ENCODE measurements at regions not wholly inside any gene's neighbourhood (a gene's known extent, or its start where the extent isn't known, plus 50 kb on each side); places are given as distances from the start of the nearest gene placed in this dataset.

- POLR2A ChIA-PET (ENCODE audit: unreplicated experiment), result no interaction called here
- in situ Hi-C loops (cut with MboI; ENCODE audit: low sequenced_read_pairs), result no loop called here
Observed at GRCh38 chr10:10782603-10783002, 235.1 kb upstream of the CELF2 start.

More at GRCh38 chr10:10782603-10783002, 235.1 kb upstream of the CELF2 start:
- 0 out of 2 replicates have a peak, but pooled peaks cover 2% of the 10 kb centered on the region for H3K9me3 ChIP-seq (ENCODE audit: control insufficient read depth, insufficient read depth, low read length)
- no peaks in the 10 kb centered on the region for H3K79me1 ChIP-seq (ENCODE audit: low read depth in 1 of 2, low read length in 2 of 2)
- no peak overlapping the region; the same call in 1 of the 2 replicates for H4K91ac ChIP-seq (ENCODE audit: insufficient read depth, low read depth, low read length)
- H3K4me2 ChIP-seq (ENCODE audit: low read depth, low read length), result no peak overlapping the region
- peak overlapping the region; percentile 9; the same call in 1 of the 2 replicates for H2BK120ac ChIP-seq (ENCODE audit: low read depth, low read length)
- H2AFZ ChIP-seq (replicated peaks; ENCODE audit: low read length, poor library complexity), result no peak overlapping the region
- H4K5ac ChIP-seq (ENCODE audit: low read depth, low read length), result no peak overlapping the region
- H3K4me1 ChIP-seq (ENCODE audit: control insufficient read depth, insufficient read depth, low read length), result peaks cover 13% of the 10 kb centered on the region
- H3K9ac ChIP-seq (ENCODE audit: low read depth, low read length), result no peak overlapping the region
- no peak overlapping the region for H3K4me3 ChIP-seq (ENCODE audit: insufficient read depth, low read depth, low read length)
- DNase-seq, result peak; percentile 79
- H2AK5ac ChIP-seq (ENCODE audit: low read depth, low read length), result no peak overlapping the region
- no peak overlapping the region for H3K23ac ChIP-seq (ENCODE audit: low read depth, low read length)
- dilution Hi-C loops (cut with HindIII; ENCODE audit: low sequenced_read_pairs, unreplicated experiment), result no loop called here
- H2BK5ac ChIP-seq (ENCODE audit: low read depth, low read length, poor library complexity, severe bottlenecking), result no peak overlapping the region
- 0 out of 2 replicates have a peak overlapping the region, but pooled peaks have one; percentile 18 for H3K4ac ChIP-seq (ENCODE audit: low read depth, low read length)
- no TSS peak for BruUV-seq (replicated peaks)
- H3K27ac ChIP-seq (ENCODE audit: insufficient read depth, low read length), result no peak overlapping the region
- 0 out of 4 replicates have a peak overlapping the region, but pooled peaks of 1 of the 2 experiments have one; percentile 5 for H4K8ac ChIP-seq (ENCODE audit: low read depth in 2 of 2, low read length in 2 of 2)
- H3K14ac ChIP-seq (replicated peaks; ENCODE audit: low read depth, low read length), result no peak overlapping the region
- peak; percentile 50; the same call in 1 of the 2 replicates for ATAC-seq (ENCODE audit: low read depth)
- TF ChIP-seq RFX5 (IDR thresholded peaks at IDR 0.05; ENCODE audit: low read depth, low read length), result no peak
- peak; percentile 47; the same call in 1 of the 2 replicates for TF ChIP-seq MAZ (IDR thresholded peaks at IDR 0.05; ENCODE audit: borderline replicate concordance, low read depth, low read length)
- TF ChIP-seq RAD21 (IDR thresholded peaks at IDR 0.05; ENCODE audit: low read length), result no peak
- peak; percentile 88 for TF ChIP-seq FOS (IDR thresholded peaks at IDR 0.05; ENCODE audit: low read depth, low read length)
- peak; percentile 46; the same call in 1 of the 2 replicates for TF ChIP-seq BHLHE40 (IDR thresholded peaks at IDR 0.05; ENCODE audit: low read depth, low read length)
- no peak for TF ChIP-seq POLR2A (IDR thresholded peaks at IDR 0.05; ENCODE audit: low read depth, low read length)
- TF ChIP-seq ELK1 (IDR thresholded peaks at IDR 0.05; ENCODE audit: borderline replicate concordance, low read depth, low read length), result no peak
- peak; percentile 50 for TF ChIP-seq RCOR1 (IDR thresholded peaks at IDR 0.05; ENCODE audit: insufficient replicate concordance, low read length)
- H3K9me1 ChIP-seq (ENCODE audit: insufficient read depth, low read length), result peaks cover 3% of the 10 kb centered on the region; the same call in 1 of the 2 replicates
- peak overlapping the region; percentile 31; the same call in 1 of the 2 replicates for H3K18ac ChIP-seq (ENCODE audit: low read depth, low read length)
- 0% methylated on average over 1 of the region's 5 CpGs; no CpG with 5 or more reads in 1 of the 2 experiments for WGBS, 2 experiments (ENCODE audit: extremely low coverage in 2 of 2, insufficient read length in 1 of 2)
- no peak overlapping the region for H2AK9ac ChIP-seq (replicated peaks; ENCODE audit: low read depth, low read length, poor library complexity)
- 0 out of 2 replicates have a peak overlapping the region, but pooled peaks have one; percentile 45 for H2BK20ac ChIP-seq (ENCODE audit: low read depth, low read length)
- H3K27me3 ChIP-seq (ENCODE audit: control insufficient read depth, insufficient read depth, low read length), result no peaks in the 10 kb centered on the region
- no peaks in the 10 kb centered on the region for H4K20me1 ChIP-seq (ENCODE audit: insufficient read depth, low read length)
- H3K36me3 ChIP-seq (ENCODE audit: control insufficient read depth, insufficient read depth, low read length), result no peaks in the 10 kb centered on the region
- CTCF ChIA-PET, result interaction anchor here (0.5 kb wide), 1 partner anchor 15 kb away, joined by 3 read pairs; no protein-coding TSS in a partner anchor
- intact Hi-C loops (cut with micrococcal nuclease), result no loop called here
- H2BK15ac ChIP-seq (ENCODE audit: low read depth, low read length), result peak overlapping the region; percentile 16; the same call in 2 of the 3 replicates
- no peak overlapping the region for H3K56ac ChIP-seq (ENCODE audit: extremely low read depth, insufficient read depth, low read length)

All from IMR-90 (cell line).